ENCODE measurements at regions not wholly inside any gene's neighbourhood (a gene's known extent, or its start where the extent isn't known, plus 50 kb on each side); places are given as distances from the start of the nearest gene placed in this dataset.

DNA sequence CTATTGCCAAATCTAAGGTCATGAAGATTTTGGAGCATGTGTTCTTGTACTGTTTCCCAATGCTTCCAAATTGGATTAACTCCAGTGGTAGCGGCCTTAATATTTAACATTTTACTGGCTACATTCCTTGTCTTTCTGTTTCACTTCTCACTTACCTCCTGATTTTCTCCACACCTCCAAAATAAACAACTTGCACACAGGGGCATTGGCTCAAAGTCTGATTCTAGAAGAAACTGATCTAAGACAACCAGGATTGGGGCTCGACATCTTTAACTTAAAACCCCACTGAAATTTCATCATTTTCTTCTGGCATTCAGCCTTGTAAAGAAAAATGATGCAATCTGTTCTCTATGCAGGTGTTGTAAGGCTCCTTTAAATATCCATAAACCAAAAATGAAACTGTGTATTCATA lies 557.9 kb upstream of the ID4 start:
- DNase-seq: no peak

DNA sequence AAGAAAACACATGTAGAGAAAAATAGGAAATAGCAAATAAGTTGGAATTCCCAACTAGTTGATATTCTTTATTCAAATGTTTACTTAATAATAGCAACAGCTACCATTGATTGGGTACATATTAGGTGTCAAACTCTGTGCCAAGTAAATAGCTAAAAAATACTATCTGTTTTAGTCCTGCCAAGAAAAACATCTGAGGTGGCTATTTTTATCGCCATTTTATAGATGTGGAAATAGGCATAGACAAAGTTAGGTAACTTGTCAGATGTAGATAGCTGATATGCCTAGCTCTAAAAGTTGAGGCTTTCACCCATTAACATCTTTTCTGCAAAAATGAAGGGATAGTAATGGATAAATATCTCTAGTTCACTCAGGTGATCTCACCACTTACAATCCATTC lies 549.2 kb upstream of the ID4 start:
- no peak for DNase-seq

DNA sequence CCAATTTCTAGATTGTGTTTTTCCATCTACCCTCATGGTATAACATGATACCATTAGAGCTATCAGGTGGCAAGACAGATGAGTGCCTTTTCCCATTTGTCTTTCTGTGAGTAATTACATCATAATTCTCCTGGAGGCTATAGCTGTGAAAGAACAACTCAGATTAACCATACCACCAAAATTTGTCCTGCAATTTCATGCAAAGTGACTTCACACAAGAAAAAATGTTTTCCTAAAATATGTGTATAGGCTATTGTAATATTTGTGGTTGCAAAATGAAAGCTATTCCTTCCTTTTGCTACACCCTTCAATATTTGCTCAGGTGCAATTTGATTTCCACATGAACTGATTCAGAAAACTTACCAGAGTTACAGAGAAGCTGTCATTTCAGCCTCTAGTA lies 547.7 kb upstream of the ID4 start:
- DNase-seq: no peak

- peak; percentile 100 for DNase-seq
Measured at GRCh38 chr6:19297880-19298279, 539.3 kb upstream of the ID4 start.

DNA sequence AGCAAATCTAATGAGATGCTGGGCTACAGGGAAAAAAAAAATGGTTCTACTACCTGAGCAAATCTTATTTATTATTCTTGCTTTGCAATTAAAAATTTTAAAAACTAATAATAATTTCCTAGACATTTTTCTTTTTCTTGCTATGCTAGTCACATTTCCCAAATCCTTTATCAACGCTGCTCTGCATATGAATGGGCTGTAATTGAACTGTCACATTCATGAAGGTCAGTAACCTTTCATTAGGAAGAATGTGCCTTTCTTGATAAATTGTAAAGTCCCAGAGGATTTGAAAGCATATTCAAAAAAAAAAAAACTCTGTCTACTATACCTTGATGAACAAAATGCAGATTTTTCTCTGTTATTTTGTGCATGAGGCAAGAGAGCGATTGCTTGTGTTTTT lies 538.7 kb upstream of the ID4 start:
- DNase-seq: peak; percentile 90

DNA sequence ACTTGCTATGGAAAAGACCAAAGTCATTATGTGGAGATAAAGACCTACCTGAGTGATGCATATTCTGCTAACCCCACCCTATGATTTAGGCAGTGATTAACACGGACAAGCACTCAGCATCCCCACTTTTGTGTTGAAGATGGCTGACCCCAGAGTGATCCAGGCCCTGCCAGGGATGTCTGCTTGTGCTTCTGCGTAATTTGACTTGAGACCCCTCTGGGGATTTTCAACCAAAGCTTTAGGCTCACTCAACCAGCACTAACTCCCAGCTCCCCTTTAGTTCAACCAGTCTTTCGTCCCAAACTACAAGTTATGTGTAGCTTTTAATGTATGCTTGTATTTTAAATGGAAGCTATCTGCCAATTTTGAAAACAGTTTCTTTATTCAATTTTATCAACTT lies 538.0 kb upstream of the ID4 start:
- peak; percentile 55 for DNase-seq

GRCh38 chr6:19301980-19302379 lies 535.2 kb upstream of the ID4 start:
- DNase-seq: no peak

DNA sequence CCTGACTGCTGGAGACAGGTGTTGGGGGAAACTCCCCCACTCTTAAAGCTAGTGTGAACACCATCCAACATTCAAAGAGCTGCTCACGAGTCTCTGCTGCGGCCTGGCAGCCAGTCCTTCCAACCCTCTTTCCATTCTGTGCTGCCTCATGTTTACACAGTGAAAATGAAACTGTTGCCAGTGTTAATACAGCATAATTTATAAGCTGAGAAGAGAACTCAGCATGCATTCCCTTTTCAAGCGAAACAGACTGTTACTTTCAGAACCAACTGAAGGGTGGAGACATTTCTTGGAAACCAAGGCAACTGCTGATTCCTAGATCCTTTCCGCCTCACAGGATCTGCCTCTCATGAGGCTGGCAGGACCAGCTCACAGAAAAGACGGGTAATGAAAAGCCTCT lies 533.8 kb upstream of the ID4 start:
- DNase-seq: peak; percentile 95

DNA sequence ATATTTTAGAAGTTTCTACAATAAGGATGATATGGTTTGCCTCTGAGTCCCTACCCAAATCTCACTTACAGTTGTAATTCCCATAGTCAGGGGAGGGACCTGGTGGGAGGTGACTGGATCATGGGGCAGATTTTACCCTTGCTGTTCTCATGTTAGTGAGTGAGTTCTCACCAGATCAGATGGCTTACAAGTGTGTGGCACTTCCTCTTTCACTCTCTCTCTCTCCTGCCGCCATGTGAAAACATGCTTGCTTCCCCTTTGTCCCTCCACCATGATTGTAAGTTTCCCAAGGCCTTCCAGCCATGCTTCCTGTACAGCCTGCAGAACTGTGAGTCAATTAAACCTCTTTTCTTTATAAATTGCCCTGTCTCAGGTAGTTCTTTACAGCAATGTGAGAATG lies 527.5 kb upstream of the ID4 start:
- no peak for DNase-seq

- no peak for DNase-seq
Measured at GRCh38 chr6:19311786-19312185, 525.4 kb upstream of the ID4 start.

DNA sequence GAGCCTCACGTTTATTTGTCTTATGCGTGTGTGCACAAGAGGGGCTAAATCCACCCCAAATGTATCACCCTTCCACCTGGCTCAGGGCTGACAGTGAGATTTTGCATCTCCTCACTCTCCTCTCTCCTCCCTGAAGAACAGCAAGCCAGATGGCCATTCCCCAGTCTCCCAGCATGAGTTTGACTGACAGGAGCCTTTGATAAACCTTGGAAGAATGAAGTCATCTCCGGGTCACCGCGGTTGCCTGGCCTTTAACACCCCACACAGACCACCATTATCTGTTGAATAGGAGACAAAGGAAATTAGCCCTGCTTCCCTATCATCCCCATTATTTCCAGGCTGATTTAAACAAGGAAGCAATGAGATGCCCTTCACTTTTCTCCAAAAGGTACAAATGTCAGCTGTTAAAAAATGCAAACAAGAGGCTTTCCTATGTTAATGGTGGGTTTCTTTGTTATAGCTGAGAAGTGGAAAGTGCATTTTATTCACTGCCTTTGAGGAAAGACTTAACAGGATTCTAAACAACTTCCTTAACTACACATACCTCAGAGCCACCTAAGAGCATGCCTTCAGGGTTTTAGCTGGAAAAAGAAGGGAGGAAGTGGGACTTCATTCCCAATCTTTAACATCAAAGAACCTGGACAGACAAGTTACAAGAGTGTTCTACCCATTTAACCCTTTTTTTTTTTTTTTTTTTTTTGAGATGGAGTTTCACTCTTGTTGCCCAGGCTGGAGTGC lies 524.8 kb upstream of the ID4 start:
- no peak for DNase-seq

- DNase-seq: peak; percentile 47
Measured at GRCh38 chr6:19317431-19317986, 519.7 kb upstream of the ID4 start.

GRCh38 chr6:19319005-19319404 lies 518.2 kb upstream of the ID4 start:
- DNase-seq: no peak

- no peak for DNase-seq
Measured at GRCh38 chr6:19320111-19320581, 517.0 kb upstream of the ID4 start.

GRCh38 chr6:19322691-19323485 lies 514.3 kb upstream of the ID4 start:
- DNase-seq: no peak

GRCh38 chr6:19324376-19324775 lies 512.8 kb upstream of the ID4 start:
- no peak for DNase-seq

- DNase-seq: no peak
Measured at GRCh38 chr6:19325335-19325789, 511.8 kb upstream of the ID4 start.

GRCh38 chr6:19327241-19327640 lies 509.9 kb upstream of the ID4 start:
- no peak for DNase-seq

GRCh38 chr6:19327661-19328060 lies 509.5 kb upstream of the ID4 start:
- DNase-seq: peak; percentile 95

- no peak for DNase-seq
Measured at GRCh38 chr6:19329078-19329477, 508.1 kb upstream of the ID4 start.

DNA sequence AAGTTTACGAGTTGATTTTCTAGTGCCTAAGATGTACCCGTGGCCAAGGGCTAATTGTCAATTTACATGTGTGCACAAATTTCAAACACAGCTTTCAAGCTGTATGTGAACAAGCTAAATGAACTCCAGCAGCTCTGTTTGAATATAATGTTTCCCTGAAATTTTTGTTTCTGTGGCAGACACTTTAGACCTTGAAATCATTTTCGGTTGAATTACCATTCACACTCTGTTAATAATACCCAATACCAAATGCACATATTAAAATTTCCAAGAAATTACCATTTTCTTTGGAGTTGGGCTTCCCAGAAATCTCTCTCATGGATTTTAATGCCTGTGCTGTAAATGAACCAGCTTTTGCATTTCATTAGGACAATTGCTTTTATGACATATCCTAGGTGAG lies 506.1 kb upstream of the ID4 start:
- DNase-seq: no peak

DNA sequence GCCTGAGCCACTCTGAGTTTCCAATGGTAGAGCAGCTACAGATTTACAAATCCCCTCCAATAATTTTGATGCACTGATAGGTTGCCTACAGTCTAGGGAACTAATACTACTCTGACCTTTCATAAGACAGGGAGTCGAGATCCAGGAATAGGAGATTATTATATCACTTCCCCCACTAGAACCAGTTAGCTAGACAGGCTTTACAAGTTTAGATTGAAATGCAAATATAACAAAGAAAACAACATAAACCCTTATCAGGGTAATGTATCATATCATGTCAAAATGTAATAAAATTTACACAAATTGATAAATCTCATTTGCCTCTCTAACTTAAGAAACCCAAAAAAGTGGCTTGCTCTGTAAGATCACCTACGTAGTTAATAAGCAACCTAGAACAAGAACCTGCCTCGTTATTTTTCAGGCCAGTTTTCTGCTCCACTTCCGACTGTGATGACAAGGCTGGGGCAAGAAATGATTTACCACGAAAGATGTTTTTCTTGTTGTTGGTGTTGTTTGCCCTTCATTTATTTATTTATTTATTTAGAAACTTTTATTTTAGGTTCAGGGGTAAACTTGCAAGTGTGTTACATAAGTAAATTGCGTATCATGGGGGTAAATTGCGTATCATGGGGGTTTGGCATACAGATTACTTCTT lies 504.2 kb upstream of the ID4 start:
- no peak for DNase-seq

GRCh38 chr6:19333936-19334335 lies 503.2 kb upstream of the ID4 start:
- DNase-seq: no peak
